ENCODE measurements at regions not wholly inside any gene's neighbourhood (a gene's known extent, or its start where the extent isn't known, plus 50 kb on each side); places are given as distances from the start of the nearest gene placed in this dataset.

- no peaks in the 10 kb centered on the region for H3K4me1 ChIP-seq (ENCODE audit: control insufficient read depth, insufficient read depth, low read length)
- no peaks in the 10 kb centered on the region for H3K9me3 ChIP-seq (ENCODE audit: control insufficient read depth, insufficient read depth, low read depth, low read length)
- TF ChIP-seq KLF7 (tag by site-specific recombination; IDR thresholded peaks at IDR 0.05; ENCODE audit: borderline replicate concordance) = no peak
- TF ChIP-seq ZNF391 (tag by site-specific recombination; IDR thresholded peaks at IDR 0.05; ENCODE audit: borderline replicate concordance, low read depth) = no peak
- CTCF ChIA-PET = interaction anchor here (0.6 kb wide), 2 partner anchors 104 to 353 kb away, joined by 3 to 4 read pairs; no protein-coding TSS in a partner anchor
- H3K36me3 ChIP-seq (ENCODE audit: control insufficient read depth in 2 of 2, insufficient read depth in 1 of 2, low read length in 2 of 2) = no peaks in the 10 kb centered on the region
- no peak overlapping the region for H3K4me3 ChIP-seq (ENCODE audit: low read depth, low read length)
- POLR2A ChIA-PET = no interaction called here
- H3K27ac ChIP-seq (ENCODE audit: extremely low read depth, low read depth, low read length) = no peak overlapping the region
These were observed 84.7 kb upstream of the MYLIP start for GRCh38 chr6:16044211-16044643.

DNA sequence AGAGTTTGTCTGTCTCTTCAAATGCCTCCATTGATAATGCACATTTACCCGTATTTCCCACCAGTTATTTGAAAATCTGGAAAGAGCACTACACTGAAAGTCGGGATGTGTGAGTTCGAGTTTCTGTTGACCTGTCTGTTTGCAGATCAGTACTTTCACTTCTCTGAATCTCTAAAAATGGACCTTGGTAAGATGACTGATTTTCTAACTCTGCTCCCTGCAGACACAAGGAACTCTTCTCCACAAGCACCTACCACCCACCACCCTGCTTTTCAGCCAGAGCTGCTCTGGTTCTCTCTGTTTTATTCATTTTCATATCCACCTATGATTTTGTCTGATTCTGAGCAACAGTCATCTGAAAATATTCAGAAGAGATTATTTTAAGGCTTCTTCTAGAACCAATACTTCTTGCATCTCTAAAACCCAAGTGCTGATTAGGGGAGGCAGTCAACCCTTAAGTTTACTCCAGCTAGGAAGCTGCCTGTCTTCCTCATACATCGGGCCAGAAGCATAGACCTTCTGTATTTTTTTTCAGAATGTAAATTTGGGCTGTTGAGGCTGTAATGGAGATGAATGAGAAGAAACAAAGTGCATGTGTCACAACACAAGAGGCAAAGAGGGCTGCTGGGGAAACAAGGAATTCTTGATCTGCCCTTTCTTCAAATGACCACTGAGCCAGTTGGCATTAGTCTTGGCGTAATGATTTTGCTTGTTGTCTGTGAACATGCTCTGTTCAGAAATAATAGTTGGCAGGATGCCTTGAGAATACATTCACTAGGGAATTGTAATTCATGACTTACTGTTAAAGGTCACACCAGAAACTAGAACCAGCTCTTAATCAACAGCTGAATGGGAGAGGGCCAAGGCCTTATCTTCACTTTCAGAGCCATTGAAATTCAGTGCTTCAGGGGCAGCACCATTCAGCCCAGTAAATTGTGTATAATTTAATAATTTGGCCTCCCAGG lies 85.4 kb upstream of the MYLIP start:
- no peak overlapping the region for H3K27ac ChIP-seq (ENCODE audit: extremely low read depth, low read depth, low read length)
- no peaks in the 10 kb centered on the region for H3K36me3 ChIP-seq (ENCODE audit: control insufficient read depth in 2 of 2, insufficient read depth in 1 of 2, low read length in 2 of 2)
- POLR2A ChIA-PET = no interaction called here
- CTCF ChIA-PET = interaction anchor here (1.2 kb wide), 1 partner anchor 163 kb away, joined by 3 read pairs; no protein-coding TSS in a partner anchor
- no peaks in the 10 kb centered on the region for H3K4me1 ChIP-seq (ENCODE audit: control insufficient read depth, insufficient read depth, low read length)
- no peak overlapping the region for H3K4me3 ChIP-seq (ENCODE audit: low read depth, low read length)
- TF ChIP-seq ZNF2 (tag by site-specific recombination; IDR thresholded peaks at IDR 0.05) (no peak), WT1 (tag by site-specific recombination; IDR thresholded peaks at IDR 0.05) (no peak), ZNF155 (tag by site-specific recombination; IDR thresholded peaks at IDR 0.05) (no peak), ZSCAN16 (tag by site-specific recombination; IDR thresholded peaks at IDR 0.05) (no peak), ZNF488 (tag by site-specific recombination; IDR thresholded peaks at IDR 0.05) (no peak), GLI2 (tag by site-specific recombination; IDR thresholded peaks at IDR 0.05; ENCODE audit: borderline replicate concordance, low read depth) (no peak), ZNF26 (tag by site-specific recombination; IDR thresholded peaks at IDR 0.05) (no peak), ZSCAN5A (tag by site-specific recombination; IDR thresholded peaks at IDR 0.05) (no peak), ZNF404 (tag by site-specific recombination; IDR thresholded peaks at IDR 0.05) (no peak), ZNF416 (tag by site-specific recombination; IDR thresholded peaks at IDR 0.05) (no peak), ZNF175 (tag by site-specific recombination; IDR thresholded peaks at IDR 0.05) (no peak), KLF1 (tag by site-specific recombination; IDR thresholded peaks at IDR 0.05) (no peak)
- TF ChIP-seq, protein P1, sequence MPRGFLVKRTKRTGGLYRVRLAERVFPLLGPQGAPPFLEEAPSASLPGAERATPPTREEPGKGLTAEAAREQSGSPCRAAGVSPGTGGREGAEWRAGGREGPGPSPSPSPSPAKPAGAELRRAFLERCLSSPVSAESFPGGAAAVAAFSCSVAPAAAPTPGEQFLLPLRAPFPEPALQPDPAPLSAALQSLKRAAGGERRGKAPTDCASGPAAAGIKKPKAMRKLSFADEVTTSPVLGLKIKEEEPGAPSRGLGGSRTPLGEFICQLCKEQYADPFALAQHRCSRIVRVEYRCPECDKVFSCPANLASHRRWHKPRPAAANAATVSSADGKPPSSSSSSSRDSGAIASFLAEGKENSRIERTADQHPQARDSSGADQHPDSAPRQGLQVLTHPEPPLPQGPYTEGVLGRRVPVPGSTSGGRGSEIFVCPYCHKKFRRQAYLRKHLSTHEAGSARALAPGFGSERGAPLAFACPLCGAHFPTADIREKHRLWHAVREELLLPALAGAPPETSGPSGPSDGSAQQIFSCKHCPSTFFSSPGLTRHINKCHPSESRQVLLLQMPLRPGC (tag by site-specific recombination; IDR thresholded peaks at IDR 0.05) = no peak
- H3K9me3 ChIP-seq (ENCODE audit: control insufficient read depth, insufficient read depth, low read depth, low read length) = no peaks in the 10 kb centered on the region

GRCh38 chr6:16042751-16043150 lies 86.1 kb upstream of the MYLIP start:
- CTCF ChIA-PET = interaction anchor here (1.2 kb wide), 1 partner anchor 163 kb away, joined by 3 read pairs; no protein-coding TSS in a partner anchor
- TF ChIP-seq SCRT1 (tag by site-specific recombination; IDR thresholded peaks at IDR 0.05; ENCODE audit: borderline replicate concordance) (no peak), ZNF558 (tag by site-specific recombination; IDR thresholded peaks at IDR 0.05) (no peak), ZNF426 (tag by site-specific recombination; IDR thresholded peaks at IDR 0.05) (no peak), ZNF404 (tag by site-specific recombination; IDR thresholded peaks at IDR 0.05) (no peak), ZNF501 (tag by site-specific recombination; IDR thresholded peaks at IDR 0.05) (no peak), GLIS1 (tag by site-specific recombination; IDR thresholded peaks at IDR 0.05) (no peak), ZNF211 (tag by site-specific recombination; IDR thresholded peaks at IDR 0.05; ENCODE audit: low read depth) (no peak), ZNF175 (tag by site-specific recombination; IDR thresholded peaks at IDR 0.05) (no peak), ZNF626 (tag by site-specific recombination; IDR thresholded peaks at IDR 0.05) (no peak)
- TF ChIP-seq, protein P1 (tag by site-specific recombination; IDR thresholded peaks at IDR 0.05) = no peak

More at GRCh38 chr6:16042751-16043150, 86.1 kb upstream of the MYLIP start:
- no peaks in the 10 kb centered on the region for H3K4me1 ChIP-seq (ENCODE audit: control insufficient read depth, insufficient read depth, low read length)
- POLR2A ChIA-PET = no interaction called here
- H3K4me3 ChIP-seq (ENCODE audit: low read depth, low read length) = no peak overlapping the region
- no peaks in the 10 kb centered on the region for H3K36me3 ChIP-seq (ENCODE audit: control insufficient read depth in 2 of 2, insufficient read depth in 1 of 2, low read length in 2 of 2)
- no peaks in the 10 kb centered on the region for H3K9me3 ChIP-seq (ENCODE audit: control insufficient read depth, insufficient read depth, low read depth, low read length)
- no peak overlapping the region for H3K27ac ChIP-seq (ENCODE audit: extremely low read depth, low read depth, low read length)
